GM21423 (cell line): ENCODE measurements at regions not wholly inside any gene's neighbourhood (a gene's known extent, or its start where the extent isn't known, plus 50 kb on each side); places are given as distances from the start of the nearest gene placed in this dataset.

ENCODE experiments used
- ATAC-seq: cut with Tn5 transposase; IDR thresholded peaks from one replicate; pipeline ENCODE4 v1.9.1; 2021; ENCODE audit warnings: mild to moderate bottlenecking, moderate library complexity; ENCODE audit not compliant: unreplicated experiment

DNA sequence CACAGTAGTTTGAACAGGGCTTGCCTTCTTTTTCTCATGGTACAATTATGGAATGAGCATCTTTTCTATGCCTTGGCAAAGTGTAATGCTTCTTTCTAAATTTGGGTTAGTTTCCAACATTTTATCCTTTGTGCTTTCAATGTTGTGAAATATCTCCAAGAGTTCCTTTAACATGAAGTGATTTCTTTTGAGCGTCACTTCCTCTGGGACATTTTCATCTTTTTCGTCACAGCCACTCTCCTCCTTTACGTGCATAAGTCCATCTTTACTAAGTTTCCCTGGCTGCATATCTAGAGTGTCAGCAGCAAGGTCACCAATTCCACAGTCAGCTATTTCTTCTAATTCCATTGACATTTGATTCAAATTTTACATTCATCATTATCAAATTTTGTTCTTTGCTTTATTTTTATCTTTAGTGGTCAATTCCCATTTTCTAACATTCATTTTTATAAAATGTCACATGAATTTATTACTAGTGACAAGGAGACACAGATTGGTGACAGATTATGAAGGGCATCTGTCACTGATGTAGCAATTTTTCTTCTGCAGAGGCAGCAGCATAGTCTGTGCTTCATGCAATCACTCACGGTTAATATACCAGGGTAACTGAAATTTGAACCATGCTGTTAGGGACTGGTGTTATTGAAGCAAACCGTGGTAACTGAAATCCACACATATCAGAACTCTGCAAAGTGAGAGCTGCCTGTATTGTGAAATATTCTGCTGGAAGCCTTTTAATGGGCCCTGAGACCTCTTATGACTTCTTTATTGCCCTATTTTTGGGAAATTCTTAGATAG lies 126.5 kb upstream of the THBS1 start:
- ATAC-seq: no peak

DNA sequence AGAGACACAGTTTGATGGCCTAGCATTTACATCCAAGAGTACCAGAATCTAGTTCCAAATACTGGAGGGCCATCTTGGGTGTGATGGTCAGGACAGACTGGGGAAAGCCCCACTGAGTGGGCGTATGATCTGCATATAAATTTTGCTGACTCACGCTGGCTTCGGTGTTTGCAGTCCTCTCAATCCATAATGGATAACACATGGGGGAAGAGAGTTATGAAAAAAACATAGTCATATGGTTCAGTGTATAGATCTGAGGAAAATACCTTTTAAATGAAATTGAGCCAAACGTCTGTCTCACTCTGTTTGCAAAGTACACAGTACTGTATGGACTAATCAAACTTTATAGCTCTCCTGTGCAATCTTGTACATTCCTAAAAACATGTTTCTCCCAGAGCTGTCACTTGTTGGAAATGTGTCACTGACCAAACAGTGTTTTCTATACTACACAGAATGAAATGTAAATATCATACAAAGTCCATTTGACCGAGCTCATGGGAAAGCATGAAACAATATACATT lies 125.3 kb upstream of the THBS1 start:
- no peak for ATAC-seq

DNA sequence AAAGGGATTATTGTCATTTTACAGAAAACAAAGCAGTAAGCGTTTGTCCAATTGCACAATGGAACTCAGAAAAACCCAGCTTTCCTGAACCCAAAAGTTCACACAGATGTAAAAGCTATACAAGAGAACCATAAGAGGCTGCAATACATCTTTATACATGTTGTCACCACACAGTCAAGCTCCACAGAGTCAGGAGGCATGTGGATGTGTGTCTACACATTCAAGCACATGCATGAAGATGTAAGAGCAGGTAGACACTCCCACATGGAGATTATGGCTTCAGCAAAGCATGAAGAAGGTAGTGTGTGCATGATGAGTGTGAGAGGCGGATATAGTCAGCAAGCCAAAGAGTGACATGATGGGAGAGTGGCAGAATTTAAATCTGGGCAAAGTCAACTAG lies 124.7 kb upstream of the THBS1 start:
- ATAC-seq: no peak

DNA sequence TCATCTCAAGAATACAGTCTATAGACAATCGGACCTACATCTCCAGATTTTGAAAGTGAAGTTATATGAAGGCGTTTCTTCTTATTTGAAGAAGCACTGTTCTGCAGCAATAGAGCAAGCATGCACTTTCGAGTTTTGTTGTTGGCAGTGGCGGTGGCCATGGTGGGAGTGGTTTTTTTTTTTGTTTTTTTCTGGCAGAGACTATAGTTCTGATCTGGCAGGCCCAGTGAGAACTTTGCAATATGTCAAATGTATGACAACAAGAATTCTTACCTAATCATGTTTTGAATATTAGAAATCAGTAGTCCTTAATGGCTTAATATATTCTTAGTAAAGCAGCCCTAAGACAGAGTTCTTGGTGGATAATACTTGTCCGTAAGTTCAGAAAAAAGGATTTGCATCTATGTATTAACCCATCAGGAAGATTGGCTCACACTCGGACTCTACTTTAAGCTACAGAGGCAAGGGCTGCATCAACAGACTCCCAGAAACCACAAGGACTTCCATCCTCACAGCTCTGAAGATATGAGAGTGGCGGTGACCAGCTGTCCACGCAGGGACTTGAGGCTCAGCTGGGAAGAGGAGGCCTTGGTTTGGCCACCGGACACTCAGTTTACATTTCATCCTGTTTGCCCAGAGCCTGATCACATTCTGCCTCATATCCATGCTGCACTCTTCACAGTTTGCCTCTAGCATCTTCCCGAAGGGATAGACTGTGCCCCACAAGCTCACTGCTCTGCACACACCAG lies 124.1 kb upstream of the THBS1 start:
- no peak for ATAC-seq

DNA sequence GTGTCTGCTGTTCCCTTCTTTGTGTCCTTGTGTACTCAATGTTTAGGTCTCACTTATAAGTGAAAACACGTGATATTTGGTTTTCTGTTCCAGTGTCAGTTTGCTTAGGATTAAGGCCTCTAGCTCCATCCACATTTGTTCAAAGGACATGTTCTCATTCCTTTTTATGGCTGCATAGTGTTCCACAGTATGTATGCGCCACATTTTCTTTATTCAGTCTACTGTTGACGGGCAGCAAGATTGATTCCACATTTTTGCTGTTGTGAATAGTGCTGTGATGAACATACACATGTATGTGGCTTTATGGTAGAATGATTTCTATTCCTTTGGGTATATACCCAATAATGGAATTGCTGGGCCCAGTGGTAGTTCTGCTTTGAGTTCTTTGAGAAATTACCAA lies 122.7 kb upstream of the THBS1 start:
- no peak for ATAC-seq

DNA sequence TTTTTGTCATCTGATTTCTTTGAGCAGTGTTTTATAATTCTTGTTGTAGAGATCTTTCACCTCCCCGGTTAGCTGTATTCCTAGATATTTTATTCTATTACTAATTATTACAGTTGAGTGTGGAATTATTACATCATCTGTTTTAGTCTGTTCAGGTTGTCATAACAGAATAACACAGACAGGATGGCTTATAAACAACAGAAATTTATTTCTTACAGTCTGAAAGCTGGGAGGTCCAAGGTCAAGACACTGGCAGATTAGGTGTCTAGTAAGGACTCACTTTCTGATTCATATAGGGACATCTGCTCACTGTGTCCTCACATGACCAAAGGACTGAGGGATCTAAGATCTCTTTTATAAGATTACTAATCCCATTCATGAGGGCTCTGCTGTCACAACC lies 121.3 kb upstream of the THBS1 start:
- ATAC-seq: no peak

DNA sequence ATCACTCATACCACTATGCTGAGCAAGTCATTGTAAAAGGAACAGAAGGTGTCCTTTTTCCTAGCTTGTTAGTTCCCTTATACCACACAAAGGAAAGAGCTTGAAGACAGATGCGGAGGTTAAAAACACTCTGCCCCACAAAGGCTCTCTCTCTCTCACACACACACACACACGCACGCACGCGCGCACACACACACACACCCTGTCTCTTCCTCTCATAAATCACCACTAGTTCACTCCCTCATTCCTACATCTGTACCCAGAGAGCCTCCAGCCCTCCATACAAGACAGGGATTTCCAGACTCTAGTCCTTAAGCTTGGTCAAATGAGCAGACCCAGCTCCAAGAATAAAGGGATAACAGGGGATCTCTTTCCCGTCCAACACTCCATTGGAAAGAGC lies 120.1 kb upstream of the THBS1 start:
- ATAC-seq: no peak

DNA sequence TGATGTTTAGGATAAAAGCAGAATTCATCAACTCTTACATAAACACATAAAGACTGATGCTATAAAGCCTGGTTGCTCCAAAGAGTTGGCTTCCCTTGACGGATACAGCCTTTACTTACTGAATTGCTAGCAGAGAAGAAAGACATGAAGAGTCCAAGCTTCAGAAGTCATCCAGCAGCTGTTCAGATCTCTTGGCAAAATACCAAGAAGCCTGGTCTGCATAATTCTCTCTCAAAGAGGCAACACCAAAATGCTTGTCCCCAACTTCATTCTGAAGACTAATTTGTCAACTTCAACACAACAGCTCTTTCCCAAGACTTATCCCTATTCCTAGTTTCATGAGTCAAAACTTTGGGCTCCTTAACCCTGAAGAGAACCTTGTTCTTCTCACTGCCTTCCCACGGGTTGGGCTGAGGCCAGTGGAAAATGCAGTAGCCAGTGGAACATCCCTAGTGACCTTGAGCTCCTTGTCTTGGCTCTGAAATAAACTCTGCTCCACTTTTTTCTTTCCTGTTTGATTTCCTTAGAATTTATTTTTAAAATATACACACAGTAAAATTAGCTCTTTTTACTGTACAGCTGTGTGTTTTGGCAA lies 119.2 kb upstream of the THBS1 start:
- ATAC-seq: no peak

DNA sequence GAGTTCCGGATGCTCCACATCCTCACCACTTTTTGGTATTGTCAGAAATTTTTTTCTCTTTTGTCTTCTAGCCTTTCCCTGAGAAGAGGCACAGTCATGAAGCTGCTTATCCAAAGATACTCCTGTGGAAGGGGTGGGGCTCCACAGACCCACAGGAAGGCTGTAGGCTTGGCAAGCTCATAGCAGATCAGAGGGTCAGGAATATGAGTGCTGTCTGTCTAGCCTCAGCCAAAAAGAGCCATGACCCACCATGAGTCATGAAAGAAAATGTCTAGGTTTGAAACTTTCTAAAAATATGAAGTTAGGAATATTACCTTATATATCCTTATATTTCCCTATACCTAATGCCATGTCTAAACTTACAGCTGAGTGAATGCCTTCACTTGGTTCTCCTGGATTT lies 118.2 kb upstream of the THBS1 start:
- ATAC-seq: no peak

DNA sequence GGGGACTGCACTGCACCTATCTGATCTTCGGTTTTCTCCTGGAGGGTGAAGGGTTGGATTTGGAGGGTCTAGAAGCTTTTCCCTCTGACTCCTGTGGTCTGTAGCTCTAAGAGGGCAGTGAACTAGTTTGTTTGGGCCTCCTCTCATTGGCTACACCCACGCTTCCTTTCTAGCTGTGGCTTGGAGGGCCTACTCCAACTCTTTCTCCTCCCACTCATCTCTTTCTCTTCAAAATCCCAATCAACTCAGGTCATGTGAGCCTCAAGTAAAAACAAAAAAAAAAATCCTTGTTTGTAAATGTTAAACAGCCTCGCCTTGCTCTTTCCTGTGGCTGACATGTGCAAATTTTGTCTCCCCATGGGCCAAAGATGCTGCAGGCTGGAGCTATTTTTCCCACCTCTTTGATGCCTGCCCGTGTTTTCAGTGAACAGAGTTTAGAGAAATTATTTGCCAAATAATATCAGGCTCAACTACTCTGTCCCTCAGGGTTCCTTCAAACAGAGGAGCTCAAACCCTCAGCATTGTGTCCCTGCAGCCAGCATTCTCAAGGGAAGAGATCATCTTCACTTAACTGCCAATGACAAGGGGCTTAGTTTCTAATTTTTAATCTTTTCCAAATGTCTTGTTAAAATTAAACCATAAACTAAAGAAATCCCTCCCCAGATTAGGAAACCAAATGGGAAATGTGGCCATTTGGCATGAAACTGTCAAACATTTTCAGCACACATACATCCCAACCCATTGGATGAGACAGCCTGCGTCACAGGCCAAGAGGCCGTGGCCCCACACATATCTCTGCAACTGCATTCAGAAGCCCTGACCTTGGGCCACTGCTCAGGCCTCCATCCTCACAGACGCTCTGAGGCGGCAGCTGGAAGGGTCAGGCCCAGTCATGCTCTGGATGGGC lies 114.8 kb upstream of the THBS1 start:
- no peak for ATAC-seq

DNA sequence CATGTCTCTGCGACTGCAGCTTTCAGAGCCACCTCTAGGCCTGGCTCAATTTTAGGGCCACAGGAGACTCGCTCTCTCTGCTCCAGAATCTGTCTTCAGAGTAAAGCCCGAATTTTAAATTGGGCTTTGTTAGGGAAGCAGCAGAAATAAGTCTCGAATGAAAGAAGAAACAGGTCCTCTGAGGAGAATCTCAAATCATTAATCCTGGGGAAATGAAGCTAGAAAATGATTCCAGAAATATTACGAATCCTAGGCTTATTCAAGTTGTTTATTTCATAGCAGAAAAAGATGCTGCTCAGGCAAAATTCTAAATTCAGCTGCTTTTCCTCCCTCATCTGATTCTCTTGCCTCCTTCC lies 114.2 kb upstream of the THBS1 start:
- ATAC-seq: no peak

DNA sequence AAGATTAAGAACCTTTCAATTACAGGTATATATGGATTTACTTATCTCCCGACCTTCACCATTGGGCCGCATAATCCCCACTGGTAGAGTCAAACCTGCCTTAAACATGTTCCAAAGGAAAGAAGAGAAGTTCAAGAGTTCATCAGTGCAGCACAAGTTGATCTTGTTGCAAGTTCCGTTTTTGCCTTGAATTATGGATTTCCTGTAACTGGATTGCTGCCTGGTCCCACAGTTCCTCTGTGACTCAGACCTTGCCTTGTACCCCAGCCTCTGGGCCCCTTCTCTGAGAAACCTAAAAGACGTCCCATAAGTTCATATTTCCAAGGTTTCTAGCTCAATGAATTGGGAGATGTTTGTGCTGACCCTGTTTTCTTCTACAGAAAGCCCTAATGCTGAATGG lies 112.5 kb upstream of the THBS1 start:
- no peak for ATAC-seq

DNA sequence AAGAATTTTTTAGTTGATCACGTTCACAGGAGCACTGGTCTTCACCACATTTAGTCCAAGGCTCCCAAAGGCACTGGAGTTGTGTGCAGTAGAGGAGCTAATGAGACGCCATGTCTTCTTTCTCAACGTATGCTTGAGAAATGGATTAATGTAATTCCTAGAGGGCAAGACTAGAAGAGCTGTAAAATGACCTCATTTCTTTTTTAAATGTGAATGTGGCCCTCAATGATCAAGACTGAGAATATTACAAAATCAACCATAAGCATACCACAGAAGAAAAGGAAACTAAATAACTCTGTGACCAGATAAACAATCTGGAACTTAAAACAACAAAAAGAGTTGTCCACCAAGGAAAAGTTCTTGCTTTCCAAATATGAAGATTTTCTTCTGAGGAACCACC lies 112.1 kb upstream of the THBS1 start:
- no peak for ATAC-seq

DNA sequence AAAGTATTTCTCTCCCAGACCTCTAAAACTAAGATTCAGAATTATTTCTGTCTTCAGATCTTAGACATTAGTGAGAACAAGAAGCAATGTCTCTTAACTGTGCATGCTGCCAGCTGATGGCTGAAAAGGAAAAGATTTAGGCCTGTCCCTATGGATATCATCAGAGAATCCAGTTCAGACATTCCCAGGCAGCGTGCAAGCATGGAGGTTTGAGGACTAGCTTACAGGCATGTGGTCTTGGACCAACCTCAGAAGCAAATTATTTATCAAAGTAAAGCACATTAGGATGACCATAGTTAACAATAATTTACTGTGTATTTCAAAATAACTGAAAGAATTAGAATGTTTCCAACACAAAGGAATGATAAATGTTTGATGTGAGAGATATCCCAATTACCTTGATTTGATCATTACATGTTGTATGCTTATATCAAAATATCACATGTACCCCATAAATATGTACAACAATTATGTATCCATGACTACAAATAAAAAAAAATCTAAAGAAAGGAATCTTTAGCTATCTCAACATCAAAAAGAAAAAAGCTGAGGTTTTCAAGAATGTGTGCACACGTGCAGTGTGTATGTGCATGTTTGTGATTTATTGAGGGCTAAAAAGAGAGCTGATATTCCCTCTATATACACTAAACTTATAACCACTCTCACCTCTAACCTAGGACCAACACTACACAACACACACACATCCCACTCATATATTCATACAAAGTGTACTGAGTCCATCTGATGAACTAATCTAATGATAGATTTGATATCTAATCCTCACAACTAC lies 108.9 kb upstream of the THBS1 start:
- no peak for ATAC-seq

DNA sequence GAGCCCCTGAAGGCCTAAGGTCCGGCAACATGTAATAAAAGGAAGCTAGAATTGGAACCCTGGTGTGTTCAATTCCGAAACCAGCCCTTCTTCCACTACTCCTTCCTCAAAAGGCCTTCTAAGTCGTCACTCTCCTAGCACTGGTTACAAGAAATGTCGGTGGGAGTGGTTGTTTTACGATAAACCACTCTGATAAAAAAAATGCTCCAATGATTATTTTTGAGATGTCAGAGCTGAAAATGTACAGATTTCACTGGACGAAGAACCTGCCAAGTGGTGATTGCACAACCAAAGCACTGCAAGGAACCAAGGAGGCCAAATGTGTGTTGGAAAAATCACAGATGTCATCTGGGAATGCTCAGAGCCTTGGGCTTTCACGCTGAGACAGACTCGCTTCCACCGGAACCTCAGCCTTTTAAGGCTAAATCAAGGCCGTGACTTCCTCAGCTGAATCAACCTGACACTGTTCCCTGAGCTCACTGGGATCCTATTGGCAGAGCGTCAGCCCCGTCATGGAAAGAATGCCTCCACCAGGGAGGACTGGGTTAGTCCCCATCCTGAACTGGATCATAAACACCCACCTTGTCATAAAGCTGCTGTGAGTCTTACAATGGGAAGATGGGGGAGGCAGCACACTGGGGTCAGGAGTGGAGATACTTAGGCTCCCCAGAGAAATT lies 108.1 kb upstream of the THBS1 start:
- no peak for ATAC-seq

DNA sequence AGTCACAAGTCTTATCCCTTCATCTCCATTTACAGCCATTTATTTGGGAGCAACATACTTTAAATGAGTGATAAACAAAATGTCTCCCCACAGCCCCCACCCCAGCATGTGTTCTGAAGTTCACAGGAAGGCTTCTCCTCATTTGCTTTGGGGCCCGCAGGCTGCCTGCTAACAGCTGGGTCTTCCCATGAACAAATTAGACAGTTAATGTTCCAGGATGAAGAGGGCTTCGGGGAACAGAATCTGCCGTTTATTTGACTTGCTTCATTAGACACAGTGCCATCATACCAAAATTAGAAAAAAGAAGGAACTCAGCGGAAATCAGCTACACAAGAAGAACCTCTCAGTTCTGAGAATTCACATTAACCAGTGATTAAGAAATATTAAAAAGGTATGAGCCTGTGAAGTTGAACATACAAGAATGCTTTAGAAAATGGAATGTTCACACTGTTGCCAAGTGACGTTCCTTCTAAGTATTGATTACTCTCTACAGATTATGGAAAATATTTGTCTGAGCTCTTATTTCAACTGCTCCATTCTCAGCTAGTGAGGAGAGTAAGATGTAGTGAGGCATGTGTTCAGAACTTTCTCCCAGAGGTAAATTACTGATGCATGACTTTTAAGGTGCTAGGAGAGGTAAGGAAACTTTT lies 107.5 kb upstream of the THBS1 start:
- ATAC-seq: no peak

DNA sequence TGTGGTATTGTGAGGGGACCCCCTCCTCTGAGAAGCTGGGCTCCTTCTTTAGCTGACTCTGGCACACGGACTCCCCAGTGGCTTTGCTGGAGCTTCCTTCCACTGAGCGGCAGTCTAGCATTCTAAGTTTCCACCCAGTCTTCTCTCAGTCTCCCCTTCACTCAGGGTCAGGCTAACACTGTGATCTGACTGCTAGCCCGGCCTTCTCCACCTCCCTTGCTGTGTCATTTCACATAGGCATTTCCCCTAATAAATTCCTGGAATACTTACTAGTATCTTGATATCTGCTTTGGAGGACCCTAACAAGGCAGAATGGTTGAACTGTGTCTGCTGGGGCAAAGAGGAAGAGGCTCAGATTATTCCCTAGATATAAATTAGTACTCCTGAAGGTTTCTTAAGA lies 106.2 kb upstream of the THBS1 start:
- ATAC-seq: no peak

DNA sequence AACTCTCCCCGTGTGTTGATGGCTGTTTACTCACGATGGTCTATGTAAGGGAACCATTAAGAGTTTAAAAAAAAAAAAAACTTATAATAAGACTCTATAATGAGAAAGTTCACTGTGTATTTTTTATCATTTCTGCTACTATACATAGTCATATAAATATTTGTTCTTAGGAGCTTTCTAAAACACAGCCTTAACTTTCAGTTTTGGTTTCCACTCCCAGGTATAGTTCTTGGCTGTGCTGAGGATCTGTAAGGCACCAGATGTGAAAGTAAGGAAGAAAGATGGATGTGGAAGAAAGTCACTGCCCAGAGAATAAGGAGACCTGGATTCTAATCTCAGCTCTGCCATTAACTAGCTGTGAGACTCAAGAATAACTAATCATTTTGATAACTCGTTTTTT lies 101.9 kb upstream of the THBS1 start:
- no peak for ATAC-seq

DNA sequence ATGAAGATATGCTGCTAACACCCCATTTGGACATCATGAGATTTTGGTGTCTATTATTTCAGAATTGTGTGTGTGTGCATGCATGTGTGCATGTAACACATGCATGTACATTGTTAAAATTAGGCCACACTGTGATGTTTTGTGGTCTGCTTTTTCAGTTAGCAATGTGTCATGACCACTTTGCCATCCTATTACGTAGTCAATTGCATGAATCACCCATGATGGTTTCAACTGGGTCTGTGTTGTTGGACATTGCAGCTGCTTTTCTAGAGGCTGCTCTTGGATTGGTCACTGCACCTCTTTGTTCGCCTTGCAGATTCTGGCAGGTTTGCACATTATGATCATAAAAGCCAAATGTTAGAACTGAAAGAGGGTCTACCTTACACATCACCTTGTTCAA lies 101.0 kb upstream of the THBS1 start:
- ATAC-seq: no peak
